CD4-positive, alpha-beta T cell (primary cell): ENCODE measurements at regions not wholly inside any gene's neighbourhood (a gene's known extent, or its start where the extent isn't known, plus 50 kb on each side); places are given as distances from the start of the nearest gene placed in this dataset.

Source experiments
- ATAC-seq: fragments of 200-7000 bp; cut with Tn5 transposase; one replicate; pipeline ENCODE4 v1.10.0; 2022; ENCODE audit warnings: mild to moderate bottlenecking; ENCODE audit not compliant: poor library complexity
- CTCF ChIA-PET: fragments of 350-600 bp; sonication (Branson Sonifier 250); formaldehyde crosslinking; loops from one replicate; lab custom pipeline; 2021; ENCODE audit warnings: antibody characterized with exemption, inconsistent platforms; lab: Charles Lee
- POLR2A ChIA-PET: fragments of 350-600 bp; sonication (Branson Sonifier 250); formaldehyde crosslinking; loops from one replicate; lab custom pipeline; 2021; ENCODE audit warnings: antibody characterized with exemption, inconsistent platforms; lab: Charles Lee
- DNase-seq, 14 experiments: peaks; one replicate each; pipeline ENCODE4 v3.0.0-alpha.2; 2013 to 2020; ENCODE audit warnings: mixed read lengths in 2 of 14
- H3K27ac ChIP-seq, 2 donors: one replicate each; pipeline versions ENCODE4 v1.5.1 to v1.7.0; 2013; ENCODE audit warnings: low read length in 2 of 2, low read depth in 1 of 2, mild to moderate bottlenecking in 1 of 2
- H3K27me3 ChIP-seq, 2 experiments: 1 replicate in 1 of 2; 2 replicates in 1 of 2; pipeline versions ENCODE4 v1.6.1 to v1.7.0; 2013; ENCODE audit warnings: low read length in 2 of 2, control low read depth in 1 of 2, mild to moderate bottlenecking in 1 of 2, moderate library complexity in 1 of 2; ENCODE audit not compliant: insufficient read depth in 2 of 2, control insufficient read depth in 1 of 2
- H3K36me3 ChIP-seq: one replicate; pipeline ENCODE4 v1.6.1; 2013; ENCODE audit warnings: low read length, control low read depth; ENCODE audit not compliant: insufficient read depth
- H3K4me1 ChIP-seq: one replicate; pipeline ENCODE4 v1.6.1; 2013; ENCODE audit warnings: low read length, control low read depth; ENCODE audit not compliant: insufficient read depth
- H3K4me3 ChIP-seq: one replicate; pipeline ENCODE4 v1.5.1; 2013; ENCODE audit warnings: mild to moderate bottlenecking, low read length, moderate library complexity
- H3K9me3 ChIP-seq, 2 experiments: 1 replicate in 1 of 2; 2 replicates in 1 of 2; pipeline versions ENCODE4 v1.6.1 to v1.7.0; 2013; ENCODE audit warnings: low read length in 2 of 2, mild to moderate bottlenecking in 2 of 2, control low read depth in 1 of 2, moderate library complexity in 1 of 2; ENCODE audit not compliant: control insufficient read depth in 1 of 2, insufficient read depth in 1 of 2
- H3K27ac Mint-ChIP-seq: one replicate; pipeline ENCODE4 v1.8.0; 2020; ENCODE audit warnings: mixed read lengths
- H3K27me3 Mint-ChIP-seq: one replicate; pipeline ENCODE4 v1.8.0; 2021; ENCODE audit warnings: mixed read lengths
- H3K36me3 Mint-ChIP-seq: one replicate; pipeline ENCODE4 v1.8.0; 2021; ENCODE audit warnings: low read depth, mixed read lengths
- H3K4me1 Mint-ChIP-seq: one replicate; pipeline ENCODE4 v1.8.0; 2021; ENCODE audit warnings: low read depth, mixed read lengths
- H3K4me3 Mint-ChIP-seq: one replicate; pipeline ENCODE4 v1.8.0; 2020; ENCODE audit warnings: mild to moderate bottlenecking, mixed read lengths
- H3K9me3 Mint-ChIP-seq: one replicate; pipeline ENCODE4 v1.8.0; 2020; ENCODE audit warnings: mixed read lengths
- CTCF ChIP-seq: fragments of 200-600 bp; IDR thresholded peaks from one replicate; pipeline ENCODE4 v1.8.0; 2022; ENCODE audit warnings: antibody characterized with exemption, mild to moderate bottlenecking
- intact Hi-C, 2 experiments: fragments of 100-400 bp; cut with DNase I in 1 of 2; cut with micrococcal nuclease in 1 of 2; formaldehyde crosslinking; loops; one replicate each; pipeline versions ENCODE4 v1.15.1 to v1.9.0; 2023 to 2025; cut with DNase I, micrococcal nuclease

- no peak overlapping the region for H3K4me3 ChIP-seq
- CTCF ChIA-PET = no interaction called here
- Mint-ChIP-seq H3K36me3 (no peaks in the 10 kb centered on the region), H3K4me3 (no peak overlapping the region), H3K9me3 (no peaks in the 10 kb centered on the region), H3K27me3 (no peaks in the 10 kb centered on the region), H3K4me1 (no peaks in the 10 kb centered on the region), H3K27ac (no peak overlapping the region)
- no peaks in the 10 kb centered on the region for H3K36me3 ChIP-seq
- ATAC-seq = no peak
- no peak for TF ChIP-seq CTCF
- intact Hi-C loops = no loop called here
- POLR2A ChIA-PET = no interaction called here
- no peaks in the 10 kb centered on the region for H3K4me1 ChIP-seq
- no peaks in the 10 kb centered on the region for H3K27me3 ChIP-seq
- no peak overlapping the region for H3K27ac ChIP-seq
- peaks cover 0 to 10% of the 10 kb centered on the region in 2 experiments for H3K9me3 ChIP-seq
- DNase-seq = no peak
These were observed 517.5 kb downstream of the EFNA5 start for GRCh38 chr5:107153283-107153682.

- Histone ChIP-seq H3K36me3 (no peaks in the 10 kb centered on the region), H3K27ac (no peak overlapping the region), H3K4me1 (no peaks in the 10 kb centered on the region), H3K9me3 (no peaks in the 10 kb centered on the region), H3K27me3 (no peaks in the 10 kb centered on the region), H3K4me3 (no peak overlapping the region)
- H3K27me3 Mint-ChIP-seq = no peaks in the 10 kb centered on the region
- H3K4me3 Mint-ChIP-seq = no peak overlapping the region
- POLR2A ChIA-PET = no interaction called here
- intact Hi-C loops = no loop called here
- H3K4me1 Mint-ChIP-seq = no peaks in the 10 kb centered on the region
- no peak overlapping the region for H3K27ac Mint-ChIP-seq
- TF ChIP-seq CTCF = no peak
- no peaks in the 10 kb centered on the region for H3K9me3 Mint-ChIP-seq
- DNase-seq = no peak
- no peak for ATAC-seq
- H3K36me3 Mint-ChIP-seq = no peaks in the 10 kb centered on the region
- CTCF ChIA-PET = no interaction called here
These were observed 521.3 kb downstream of the EFNA5 start for GRCh38 chr5:107149243-107150005.

- Histone ChIP-seq H3K27ac (no peak overlapping the region), H3K9me3 (no peaks in the 10 kb centered on the region), H3K27me3 (no peaks in the 10 kb centered on the region), H3K4me1 (no peaks in the 10 kb centered on the region), H3K36me3 (no peaks in the 10 kb centered on the region), H3K4me3 (no peak overlapping the region)
- ATAC-seq = no peak
- POLR2A ChIA-PET = no interaction called here
- Mint-ChIP-seq H3K27me3 (no peaks in the 10 kb centered on the region), H3K4me1 (no peaks in the 10 kb centered on the region), H3K9me3 (no peaks in the 10 kb centered on the region), H3K36me3 (no peaks in the 10 kb centered on the region), H3K27ac (no peak overlapping the region), H3K4me3 (no peak overlapping the region)
- no peak for DNase-seq
- CTCF ChIA-PET = interaction anchor here (1.1 kb wide), 1 partner anchor 20 kb away, joined by 3 read pairs; no protein-coding TSS in a partner anchor
- no peak for TF ChIP-seq CTCF
- intact Hi-C loops = no loop called here
These were observed 523.1 kb downstream of the EFNA5 start for GRCh38 chr5:107147589-107147988.
